Loucy (cell line): ENCODE measurements at regions not wholly inside any gene's neighbourhood (a gene's known extent, or its start where the extent isn't known, plus 50 kb on each side); places are given as distances from the start of the nearest gene placed in this dataset.

Experiments
- CTCF ChIP-seq: fragments of 200-600 bp; sonication (generic); conservative IDR thresholded peaks from 2 replicates; pipeline ENCODE4 v1.5.1; 2014; ENCODE audit warnings: mild to moderate bottlenecking, antibody characterized with exemption, low read length
- EZH2phosphoT487 ChIP-seq: fragments of 200-600 bp; IDR thresholded peaks from 2 replicates; pipeline ENCODE4 v1.6.1; 2018; ENCODE audit warnings: antibody characterized with exemption, mild to moderate bottlenecking, moderate library complexity, borderline replicate concordance

DNA sequence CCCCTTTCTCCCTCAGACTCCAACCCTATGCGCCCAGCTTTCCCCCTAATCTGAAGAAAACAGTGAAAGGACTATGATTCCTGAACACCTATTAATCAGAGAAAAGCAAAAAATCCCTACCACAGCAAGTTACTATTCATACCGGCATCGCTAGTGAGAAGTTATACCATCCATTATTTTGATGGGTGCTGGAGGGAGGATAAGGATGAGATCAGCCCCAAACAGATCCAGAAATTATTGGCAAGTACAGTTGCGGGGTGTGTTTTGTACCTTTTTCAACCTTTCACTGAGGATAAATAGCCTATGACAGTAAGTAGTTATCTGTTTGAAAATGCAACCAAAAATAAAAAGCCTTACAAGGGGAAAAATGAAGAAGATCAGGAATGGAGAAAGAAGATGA, 59.9 kb upstream of the ADAMTS9 start:
- TF ChIP-seq CTCF (no peak), EZH2phosphoT487 (no peak)
